Skeletal muscle cell (primary cell): ENCODE measurements at regions not wholly inside any gene's neighbourhood (a gene's known extent, or its start where the extent isn't known, plus 50 kb on each side); places are given as distances from the start of the nearest gene placed in this dataset.
"Not testable (repeated sequence)": the region's sequence is repeated elsewhere in the genome, so short reads cannot be mapped to it uniquely, and the experiment has no call there.

Experiments used
- DNase-seq: peaks from one replicate; pipeline ENCODE4 v3.0.0-alpha.2; 2010; ENCODE audit warnings: low read depth
- H3K4me3 ChIP-seq: 2 replicates; pipeline ENCODE4 v1.5.1; 2011; ENCODE audit warnings: low read depth, mild to moderate bottlenecking, control low read depth, low read length, moderate library complexity

DNA sequence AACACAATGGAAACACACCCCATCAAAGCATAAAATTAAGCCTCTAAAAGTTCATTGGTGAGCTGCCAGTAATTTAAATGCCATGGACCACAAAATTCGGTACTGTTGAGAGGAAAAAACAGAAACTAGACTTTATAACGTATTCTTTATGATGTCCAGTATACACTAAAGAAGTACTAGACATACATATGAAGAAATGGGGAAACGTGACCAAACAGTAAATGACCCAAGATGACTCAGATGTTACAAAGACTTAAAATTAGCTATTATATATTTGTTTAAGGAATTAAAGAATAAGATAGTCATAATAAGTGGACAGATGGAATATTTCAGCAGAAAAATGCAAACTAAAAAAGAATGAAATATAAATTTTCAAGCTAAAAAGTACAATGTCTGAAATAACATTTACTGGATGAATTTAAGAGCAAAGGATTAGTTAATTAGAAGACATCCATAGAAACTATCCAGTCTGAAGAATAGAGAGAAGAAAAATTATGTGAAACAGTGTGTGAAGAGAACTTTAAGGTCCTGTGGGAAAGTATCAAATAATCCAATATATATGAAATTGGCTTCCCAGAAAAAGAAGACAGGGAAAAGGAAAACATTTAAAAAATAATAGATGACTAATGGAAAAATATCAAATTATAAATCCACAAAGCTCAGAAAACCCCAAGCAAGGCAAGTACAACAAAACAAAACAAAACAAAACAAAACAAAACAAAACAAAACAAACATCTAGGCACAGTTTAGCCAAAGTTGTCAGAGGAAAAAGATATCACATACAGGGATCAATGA, 69.4 kb downstream of the SAMD9 start:
- no peak for DNase-seq
- no peak overlapping the region for H3K4me3 ChIP-seq

GRCh38 chr7:93047514-93048099, 70.2 kb downstream of the SAMD9 start:
- H3K4me3 ChIP-seq, result no peak overlapping the region
- no peak for DNase-seq

- H3K4me3 ChIP-seq, result no peak overlapping the region
- DNase-seq, result no peak
Measured at GRCh38 chr7:93046641-93047040, 71.1 kb downstream of the SAMD9 start.

- peak; percentile 73 for DNase-seq
- no peak overlapping the region for H3K4me3 ChIP-seq
Measured at GRCh38 chr7:93044147-93044810, 73.5 kb downstream of the SAMD9 start.

DNA sequence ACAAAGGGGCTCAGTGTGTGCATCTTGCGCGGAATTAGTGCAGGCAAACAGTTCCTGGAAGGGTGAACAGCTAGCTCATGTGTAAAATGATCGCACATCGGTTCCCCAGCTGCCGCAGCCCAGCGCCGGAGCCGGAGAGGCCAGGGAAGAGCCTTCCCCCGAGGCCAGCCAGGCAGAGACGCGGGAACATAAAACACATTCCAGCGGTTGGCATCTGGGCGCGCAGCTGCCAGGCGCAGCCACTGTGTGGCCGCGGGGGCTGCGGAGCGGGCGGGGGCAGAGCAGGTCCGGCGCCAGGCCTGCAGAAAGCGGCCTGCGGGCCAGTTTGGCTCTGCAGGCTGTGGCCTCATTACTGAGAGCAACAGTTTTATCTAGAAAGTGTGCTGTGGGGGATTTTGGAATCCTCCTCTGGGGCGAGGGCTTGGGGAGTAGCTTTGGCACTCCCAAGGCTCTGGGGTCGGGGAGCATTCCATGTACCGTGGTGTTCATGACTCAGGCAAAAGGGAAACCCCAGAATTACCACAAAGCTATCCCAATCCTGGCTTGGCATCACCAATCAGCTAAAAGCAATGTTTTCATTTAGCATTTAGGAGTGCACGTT, 74.3 kb downstream of the SAMD9 start:
- H3K4me3 ChIP-seq, result peak overlapping the region; percentile 32
- DNase-seq, result peak; percentile 76

DNA sequence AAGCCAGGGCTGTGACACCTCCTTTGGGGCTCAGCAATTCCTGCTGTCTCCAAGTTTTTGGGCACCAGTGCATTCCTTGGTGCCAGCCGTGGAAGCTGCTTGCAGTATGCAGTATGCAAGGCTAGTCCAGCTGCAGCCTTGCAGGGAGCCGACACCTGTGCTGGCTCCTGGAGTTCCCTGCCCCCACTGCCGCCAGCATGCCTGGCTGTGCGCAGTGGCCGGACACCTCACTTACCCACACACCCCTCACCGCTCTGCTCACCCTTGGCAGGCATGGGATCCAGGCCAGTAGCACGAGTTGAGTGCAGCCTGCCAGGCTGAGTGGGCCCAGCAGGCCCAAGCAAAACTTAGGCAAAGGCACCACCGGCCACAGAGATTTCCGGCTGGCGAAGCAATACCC, 77.4 kb downstream of the SAMD9 start:
- H3K4me3 ChIP-seq, result no peak overlapping the region
- no peak for DNase-seq

GRCh38 chr7:93039786-93040185, 78.0 kb downstream of the SAMD9 start:
- H3K4me3 ChIP-seq, result no peak overlapping the region
- no peak for DNase-seq

GRCh38 chr7:93039282-93039681, 78.5 kb downstream of the SAMD9 start:
- H3K4me3 ChIP-seq, result no peak overlapping the region
- DNase-seq, result no peak

GRCh38 chr7:93036807-93037206, 81.0 kb downstream of the SAMD9 start:
- no peak overlapping the region for H3K4me3 ChIP-seq
- no peak for DNase-seq

- no peak overlapping the region for H3K4me3 ChIP-seq
- no peak for DNase-seq
Measured at GRCh38 chr7:93036149-93036640, 81.6 kb downstream of the SAMD9 start.

DNA sequence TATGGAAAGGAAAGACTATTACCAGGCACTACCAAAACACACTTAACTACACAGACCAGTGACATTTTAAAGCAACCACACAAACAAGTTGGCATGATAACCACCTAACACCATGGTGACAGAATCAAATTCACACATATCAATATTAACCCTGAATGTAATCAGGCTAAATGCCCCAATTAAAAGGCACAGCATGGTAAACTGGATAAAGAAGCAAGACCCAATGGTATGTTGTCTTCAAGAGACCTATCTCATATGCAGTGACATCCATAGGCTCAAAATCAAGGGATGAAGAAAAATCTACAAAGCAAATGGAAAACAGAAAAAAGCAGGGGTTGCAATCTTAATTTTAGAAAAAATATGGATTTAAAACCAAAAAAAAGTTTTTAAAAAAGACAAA, 86.0 kb downstream of the SAMD9 start:
- DNase-seq, result no peak
- no peak overlapping the region for H3K4me3 ChIP-seq

DNA sequence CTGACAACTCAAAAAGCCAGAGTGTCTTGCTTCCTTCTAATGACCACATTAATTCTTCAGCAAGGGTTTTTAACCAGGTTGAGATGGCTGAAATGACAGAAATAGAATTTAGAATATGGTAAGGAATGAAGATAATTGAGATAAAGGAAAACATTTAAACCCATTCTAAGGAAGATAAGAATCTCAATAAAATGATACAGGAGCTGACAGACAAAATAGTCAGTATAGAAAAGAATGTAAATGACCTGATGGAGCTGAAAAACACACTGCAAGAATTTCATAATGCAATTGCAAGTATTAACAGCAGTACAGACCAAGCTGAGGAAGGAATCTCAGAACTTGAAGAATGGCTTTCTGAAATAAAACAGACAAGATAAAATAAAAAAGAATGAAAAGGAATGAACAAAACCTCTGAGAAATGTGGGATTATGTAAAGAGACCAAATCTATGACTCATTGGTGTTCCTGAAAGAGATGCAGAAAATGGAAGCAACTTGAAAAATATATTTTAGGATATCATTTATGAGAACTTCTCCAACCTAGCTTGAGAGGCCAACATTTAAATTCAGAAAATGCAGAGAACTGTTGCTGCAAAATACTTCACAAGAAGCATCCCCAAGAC, 87.1 kb downstream of the SAMD9 start:
- no peak for DNase-seq
- no peak overlapping the region for H3K4me3 ChIP-seq

- no peak for DNase-seq
Measured at GRCh38 chr7:93029056-93029455, 88.7 kb downstream of the SAMD9 start.

GRCh38 chr7:93028610-93029009, 89.2 kb downstream of the SAMD9 start:
- H3K4me3 ChIP-seq, result no peak overlapping the region
- no peak for DNase-seq

More at GRCh38 chr7:93029056-93029455, 88.7 kb downstream of the SAMD9 start:
- H3K4me3 ChIP-seq, result no peak overlapping the region

- DNase-seq, result no peak
- no peak overlapping the region for H3K4me3 ChIP-seq
Measured at GRCh38 chr7:93027044-93027443, 90.7 kb downstream of the SAMD9 start.

GRCh38 chr7:93026425-93026824, 91.4 kb downstream of the SAMD9 start:
- no peak overlapping the region for H3K4me3 ChIP-seq
- DNase-seq, result no peak

GRCh38 chr7:93025389-93025788, 92.4 kb downstream of the SAMD9 start:
- DNase-seq, result no peak
- H3K4me3 ChIP-seq, result no peak overlapping the region

GRCh38 chr7:93022931-93023478, 94.8 kb downstream of the SAMD9 start:
- not testable (repeated sequence) for H3K4me3 ChIP-seq, DNase-seq

- no peak for DNase-seq
- no peak overlapping the region for H3K4me3 ChIP-seq
Measured at GRCh38 chr7:93021748-93022147, 96.0 kb downstream of the SAMD9 start.
